ENCODE measurements at regions not wholly inside any gene's neighbourhood (a gene's known extent, or its start where the extent isn't known, plus 50 kb on each side); places are given as distances from the start of the nearest gene placed in this dataset.

GRCh38 chr10:61096056-61096455 lies 152.1 kb upstream of the RHOBTB1 start:
- Histone ChIP-seq H3K36me3 (ENCODE audit: low read length) (no peaks in the 10 kb centered on the region), H3K27ac (ENCODE audit: low read depth, low read length) (no peak overlapping the region), H3K9me3 (ENCODE audit: insufficient read depth, low read length) (no peaks in the 10 kb centered on the region), H3K9me2 (replicated peaks; ENCODE audit: insufficient read depth, low read length) (no peaks in the 10 kb centered on the region), H4K20me1 (ENCODE audit: low read depth, low read length) (no peaks in the 10 kb centered on the region), H3K79me2 (ENCODE audit: insufficient read depth, low read length) (no peaks in the 10 kb centered on the region), H2AFZ (ENCODE audit: low read depth, low read length, severe bottlenecking) (no peak overlapping the region), H3K4me2 (ENCODE audit: low read depth, low read length, poor library complexity, severe bottlenecking) (no peak overlapping the region), H3F3A (ENCODE audit: insufficient read depth) (no peaks in the 10 kb centered on the region), H3K9ac (ENCODE audit: low read length) (no peak overlapping the region), H3K4me3 (ENCODE audit: insufficient read depth, low read length, poor library complexity, severe bottlenecking) (no peak overlapping the region), H3K27me3 (ENCODE audit: low read length) (no peaks in the 10 kb centered on the region)
- no peak for TF ChIP-seq EZH2phosphoT487 (conservative IDR thresholded peaks at IDR 0.05; ENCODE audit: low read length)
- TF ChIP-seq CTCF (IDR thresholded peaks at IDR 0.05; ENCODE audit: insufficient read depth, low read length, poor library complexity, severe bottlenecking), result no peak

GRCh38 chr10:61091531-61091930 lies 147.5 kb upstream of the RHOBTB1 start:
- Histone ChIP-seq H3K27ac (ENCODE audit: low read depth, low read length) (no peak overlapping the region), H3K9ac (ENCODE audit: low read length) (no peak overlapping the region), H3F3A (ENCODE audit: insufficient read depth) (no peaks in the 10 kb centered on the region), H3K79me2 (ENCODE audit: insufficient read depth, low read length) (no peaks in the 10 kb centered on the region), H3K36me3 (ENCODE audit: low read length) (0 out of 2 replicates have a peak, but pooled peaks cover 2% of the 10 kb centered on the region), H2AFZ (ENCODE audit: low read depth, low read length, severe bottlenecking) (no peak overlapping the region), H3K9me2 (replicated peaks; ENCODE audit: insufficient read depth, low read length) (no peaks in the 10 kb centered on the region; the same call in 1 of the 2 replicates), H3K9me3 (ENCODE audit: insufficient read depth, low read length) (no peaks in the 10 kb centered on the region), H3K4me3 (ENCODE audit: insufficient read depth, low read length, poor library complexity, severe bottlenecking) (no peak overlapping the region), H3K27me3 (ENCODE audit: low read length) (no peaks in the 10 kb centered on the region), H4K20me1 (ENCODE audit: low read depth, low read length) (no peaks in the 10 kb centered on the region), H3K4me2 (ENCODE audit: low read depth, low read length, poor library complexity, severe bottlenecking) (no peak overlapping the region)
- no peak for TF ChIP-seq EZH2phosphoT487 (conservative IDR thresholded peaks at IDR 0.05; ENCODE audit: low read length)
- no peak for TF ChIP-seq CTCF (IDR thresholded peaks at IDR 0.05; ENCODE audit: insufficient read depth, low read length, poor library complexity, severe bottlenecking)

- no peaks in the 10 kb centered on the region for H3K9me3 ChIP-seq (ENCODE audit: insufficient read depth, low read length)
- H4K20me1 ChIP-seq (ENCODE audit: low read depth, low read length), result no peaks in the 10 kb centered on the region
- no peaks in the 10 kb centered on the region for H3K27me3 ChIP-seq (ENCODE audit: low read length)
- H3K27ac ChIP-seq (ENCODE audit: low read depth, low read length), result no peak overlapping the region
- no peak overlapping the region for H2AFZ ChIP-seq (ENCODE audit: low read depth, low read length, severe bottlenecking)
- H3K4me3 ChIP-seq (ENCODE audit: insufficient read depth, low read length, poor library complexity, severe bottlenecking), result no peak overlapping the region
- H3K79me2 ChIP-seq (ENCODE audit: insufficient read depth, low read length), result no peaks in the 10 kb centered on the region
- H3F3A ChIP-seq (ENCODE audit: insufficient read depth), result no peaks in the 10 kb centered on the region
- TF ChIP-seq CTCF (IDR thresholded peaks at IDR 0.05; ENCODE audit: insufficient read depth, low read length, poor library complexity, severe bottlenecking), result no peak
- TF ChIP-seq EZH2phosphoT487 (conservative IDR thresholded peaks at IDR 0.05; ENCODE audit: low read length), result no peak
- no peak overlapping the region for H3K9ac ChIP-seq (ENCODE audit: low read length)
- H3K4me2 ChIP-seq (ENCODE audit: low read depth, low read length, poor library complexity, severe bottlenecking), result no peak overlapping the region
- no peaks in the 10 kb centered on the region; the same call in 1 of the 2 replicates for H3K9me2 ChIP-seq (replicated peaks; ENCODE audit: insufficient read depth, low read length)
- H3K36me3 ChIP-seq (ENCODE audit: low read length), result 0 out of 2 replicates have a peak, but pooled peaks cover 2% of the 10 kb centered on the region
Observed at GRCh38 chr10:61089251-61089650, 145.3 kb upstream of the RHOBTB1 start.

Data from SU-DHL-6 (cell line).